HG02852 (cell line): ENCODE measurements at regions not wholly inside any gene's neighbourhood (a gene's known extent, or its start where the extent isn't known, plus 50 kb on each side); places are given as distances from the start of the nearest gene placed in this dataset.

Experiments
- ATAC-seq: cut with Tn5 transposase; IDR thresholded peaks from one replicate; pipeline ENCODE4 v1.9.1; 2021; ENCODE audit warnings: mild to moderate bottlenecking, moderate library complexity; ENCODE audit not compliant: unreplicated experiment

DNA sequence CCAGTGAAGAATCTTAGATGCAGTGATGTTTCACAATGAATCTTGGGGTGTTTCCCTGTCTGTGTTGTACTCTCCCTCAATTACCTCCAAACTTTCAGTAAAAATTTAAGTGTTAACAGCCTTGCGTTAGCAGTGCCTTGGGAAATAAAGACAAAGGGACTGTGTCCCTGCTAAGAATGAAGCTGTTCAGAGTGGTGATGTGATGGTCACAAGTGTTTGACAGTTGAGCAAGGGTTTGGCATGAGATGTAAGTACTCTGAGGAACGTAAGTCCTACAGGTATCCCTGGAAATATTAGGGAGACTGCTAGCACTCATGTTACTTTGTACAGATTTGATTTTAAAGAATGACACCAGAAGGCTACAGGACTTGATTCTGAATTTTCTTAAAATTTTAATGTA is 304.3 kb upstream of the DPH6 start:
- no peak for ATAC-seq

GRCh38 chr15:35851491-35851890 is 305.5 kb upstream of the DPH6 start:
- ATAC-seq = no peak

GRCh38 chr15:35852818-35853624 is 307.1 kb upstream of the DPH6 start:
- ATAC-seq = no peak

DNA sequence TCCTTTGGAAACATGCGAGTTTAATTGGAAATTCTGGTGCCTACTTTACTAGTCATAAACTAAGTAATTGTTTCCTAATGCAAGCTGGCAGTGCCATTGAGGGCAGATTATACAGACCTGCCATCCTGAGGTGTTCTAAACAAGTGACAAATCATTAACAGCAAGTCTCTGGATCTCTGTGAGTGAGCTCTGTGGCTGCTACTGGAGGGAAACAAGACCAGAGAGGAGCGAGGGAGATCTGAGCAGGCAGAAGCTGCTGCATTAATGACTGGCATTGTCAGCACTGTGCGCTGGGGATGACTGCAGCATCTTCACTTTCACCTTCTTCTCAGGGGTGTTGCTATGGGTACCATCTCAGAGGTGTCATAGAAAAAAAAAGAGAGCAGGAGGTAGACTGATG is 308.4 kb upstream of the DPH6 start:
- ATAC-seq = no peak

DNA sequence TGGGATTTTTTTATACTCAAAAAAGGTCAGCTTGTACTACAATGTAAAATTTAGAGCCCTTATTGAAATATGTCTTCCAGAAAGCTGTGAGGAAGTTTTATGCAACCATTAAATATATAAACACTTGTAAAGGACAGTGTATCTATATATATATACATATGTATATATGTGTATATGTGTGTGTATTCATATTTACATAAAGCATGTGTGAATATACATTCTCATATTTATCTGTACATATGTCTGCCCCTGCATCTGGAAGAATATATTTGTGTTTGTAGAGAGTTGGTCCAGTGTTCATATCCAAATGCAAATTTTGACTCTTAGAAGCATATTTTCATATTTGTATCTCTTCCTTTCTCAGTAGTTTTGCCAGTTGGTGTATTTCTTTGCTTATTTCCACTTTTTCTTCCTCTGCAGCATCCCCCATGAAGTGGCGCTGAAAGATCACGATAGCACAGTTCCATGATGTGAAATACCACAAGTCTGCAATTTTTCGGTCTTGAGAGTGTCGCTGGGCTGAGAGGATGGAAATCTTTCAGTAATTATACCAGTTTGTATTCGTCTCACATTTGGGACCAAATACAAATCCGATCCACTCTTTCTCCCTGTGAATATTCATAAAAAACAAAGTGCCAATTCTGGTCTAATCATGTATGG is 311.7 kb upstream of the DPH6 start:
- no peak for ATAC-seq

GRCh38 chr15:35858707-35859106 is 312.7 kb upstream of the DPH6 start:
- ATAC-seq = no peak

GRCh38 chr15:35863655-35864054 is 317.7 kb upstream of the DPH6 start:
- no peak for ATAC-seq

DNA sequence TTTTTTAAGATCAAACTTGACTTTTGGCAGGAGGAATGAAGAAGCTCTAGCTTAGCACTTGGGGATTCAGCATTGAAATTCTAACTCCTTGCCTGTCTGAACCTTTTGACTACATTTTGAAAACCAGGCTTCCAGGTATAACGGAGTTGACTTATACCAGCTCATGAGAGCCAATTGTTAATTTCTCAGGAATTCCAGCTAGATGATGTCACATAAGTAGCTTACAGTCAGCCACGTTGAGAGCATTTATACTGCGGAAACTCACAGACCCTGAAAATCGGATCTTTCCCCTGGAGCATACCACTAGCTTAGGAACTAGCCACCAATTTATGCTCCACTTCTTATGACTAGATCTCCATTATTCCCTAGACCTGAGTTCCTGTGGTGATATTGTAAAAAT is 321.4 kb upstream of the DPH6 start:
- no peak for ATAC-seq

GRCh38 chr15:35871282-35871681 is 325.3 kb upstream of the DPH6 start:
- no peak for ATAC-seq

- no peak for ATAC-seq
Measured at GRCh38 chr15:35871812-35872211, 325.8 kb upstream of the DPH6 start.

DNA sequence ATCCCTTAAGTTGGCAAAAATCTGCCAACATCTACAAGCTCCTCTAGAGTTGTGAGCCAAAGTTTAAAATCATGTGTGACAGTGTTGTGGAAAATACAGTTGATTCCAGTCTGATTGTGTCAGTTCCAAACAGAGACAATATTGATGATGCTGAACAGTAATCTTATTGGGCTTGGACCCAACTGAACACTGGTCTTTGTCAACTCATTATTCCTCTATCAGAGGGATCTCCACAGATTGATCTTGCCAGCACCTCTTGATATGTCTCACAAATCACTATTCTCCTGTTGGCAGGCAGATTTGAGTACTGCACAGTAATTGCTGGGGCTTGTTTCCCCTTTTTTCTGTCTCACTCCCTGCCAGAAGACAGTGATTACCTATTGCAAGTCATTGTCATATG is 326.6 kb upstream of the DPH6 start:
- ATAC-seq = no peak

DNA sequence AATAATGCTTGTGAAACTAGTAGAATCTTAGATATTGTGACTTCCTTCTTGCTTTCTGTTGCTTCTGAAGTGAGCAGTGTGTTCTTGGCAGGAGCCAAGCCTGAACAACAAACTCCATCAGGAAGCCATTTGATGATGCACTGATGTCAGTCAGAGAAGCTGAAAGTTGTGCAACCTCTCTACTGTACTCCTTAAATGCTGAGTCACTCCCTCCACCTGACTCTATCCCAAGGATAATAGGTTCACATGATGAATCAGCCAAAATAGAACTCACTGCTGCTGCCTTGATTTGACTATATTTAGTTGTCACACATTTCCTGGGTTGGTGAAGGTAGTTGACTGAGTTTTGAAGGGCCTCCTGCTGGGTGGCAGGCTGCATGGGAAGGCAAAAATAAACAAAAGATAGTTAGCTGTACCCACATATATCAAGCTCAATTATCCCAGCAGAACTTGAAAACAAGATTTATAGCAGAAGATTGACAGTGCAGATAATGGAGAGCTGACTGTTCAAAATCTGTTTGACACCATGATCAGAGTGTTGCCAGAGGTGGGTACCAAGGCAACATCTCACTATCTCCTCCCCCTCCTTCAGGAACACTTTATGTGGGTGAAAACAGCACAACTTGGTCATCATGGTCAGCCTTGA is 328.4 kb upstream of the DPH6 start:
- ATAC-seq = no peak

- no peak for ATAC-seq
Measured at GRCh38 chr15:35876762-35877161, 330.8 kb upstream of the DPH6 start.

DNA sequence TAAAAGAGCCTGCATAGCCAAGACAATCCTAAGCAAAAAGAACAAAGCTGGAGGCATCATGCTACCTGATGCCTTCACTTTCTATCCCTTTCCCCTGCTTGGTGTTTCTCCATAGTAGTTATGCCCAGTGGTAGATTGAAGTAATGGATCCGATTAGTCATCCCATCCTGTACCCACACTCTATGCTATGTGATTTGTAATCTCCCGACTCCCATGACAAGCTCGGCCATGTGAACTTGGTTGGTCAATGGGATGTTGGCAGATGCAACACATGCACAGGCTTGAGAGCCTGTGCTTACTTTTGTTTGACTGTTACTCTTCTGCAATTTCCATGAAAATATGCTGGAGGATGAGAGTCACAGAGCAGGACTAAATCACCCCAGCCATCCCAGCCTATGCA is 334.9 kb upstream of the DPH6 start:
- no peak for ATAC-seq

DNA sequence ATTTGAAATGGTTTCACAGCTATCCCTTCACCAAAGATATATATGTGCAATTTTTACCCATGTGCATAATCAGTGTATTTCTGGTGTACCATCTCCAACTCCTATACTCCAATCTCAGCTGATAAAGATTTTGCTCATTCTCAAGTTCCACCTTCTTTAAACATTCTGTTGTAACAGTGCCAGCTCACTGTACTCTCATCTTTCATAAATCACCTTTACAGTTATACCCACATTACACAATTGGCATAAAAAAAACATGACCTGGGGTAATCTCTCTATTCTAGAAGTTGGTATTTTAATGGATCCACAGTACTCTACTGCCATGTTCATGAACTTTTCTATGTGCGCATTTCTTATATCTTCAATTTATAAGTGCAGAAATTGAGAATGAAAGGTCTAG is 339.9 kb upstream of the DPH6 start:
- ATAC-seq = no peak

DNA sequence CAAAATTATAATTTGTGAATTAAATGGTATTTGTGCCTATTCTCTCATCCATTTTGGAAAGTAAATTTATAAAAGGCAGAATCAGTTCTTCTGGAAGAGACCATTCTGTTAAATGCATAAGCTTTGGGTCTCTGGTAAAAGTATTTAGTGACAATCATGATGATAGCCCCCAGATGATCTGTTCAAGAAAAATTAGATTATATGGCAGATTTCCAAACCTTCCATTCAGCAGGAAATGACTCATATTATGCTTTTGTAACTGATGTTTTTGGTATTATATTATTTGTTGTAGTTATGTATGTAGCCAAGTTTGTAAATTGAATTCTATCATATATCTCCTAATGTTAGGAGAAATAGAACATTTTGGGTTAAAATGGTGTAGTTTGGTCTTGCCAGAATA is 340.8 kb upstream of the DPH6 start:
- ATAC-seq = no peak

- ATAC-seq = no peak
Measured at GRCh38 chr15:35888815-35889214, 342.9 kb upstream of the DPH6 start.

DNA sequence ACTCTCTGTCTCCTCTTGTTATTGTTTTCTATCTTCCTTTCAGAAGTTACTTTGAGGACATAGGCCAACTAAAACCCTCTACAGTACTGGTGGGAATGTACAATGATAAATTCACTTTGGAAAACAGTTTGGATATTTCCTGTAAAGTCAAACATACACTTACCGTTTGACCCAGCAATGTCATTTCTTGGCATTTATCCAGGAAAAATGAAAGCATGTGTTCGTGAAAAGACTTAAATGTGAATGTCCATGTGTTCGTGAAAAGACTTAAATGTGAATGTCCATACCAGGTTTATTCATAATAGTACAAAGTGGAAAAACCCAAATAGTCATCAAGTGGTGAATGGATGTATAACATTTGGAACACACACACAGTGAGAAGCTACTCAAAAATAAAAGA is 361.5 kb upstream of the DPH6 start:
- no peak for ATAC-seq

- ATAC-seq = no peak
Measured at GRCh38 chr15:35909414-35909813, 363.4 kb upstream of the DPH6 start.

DNA sequence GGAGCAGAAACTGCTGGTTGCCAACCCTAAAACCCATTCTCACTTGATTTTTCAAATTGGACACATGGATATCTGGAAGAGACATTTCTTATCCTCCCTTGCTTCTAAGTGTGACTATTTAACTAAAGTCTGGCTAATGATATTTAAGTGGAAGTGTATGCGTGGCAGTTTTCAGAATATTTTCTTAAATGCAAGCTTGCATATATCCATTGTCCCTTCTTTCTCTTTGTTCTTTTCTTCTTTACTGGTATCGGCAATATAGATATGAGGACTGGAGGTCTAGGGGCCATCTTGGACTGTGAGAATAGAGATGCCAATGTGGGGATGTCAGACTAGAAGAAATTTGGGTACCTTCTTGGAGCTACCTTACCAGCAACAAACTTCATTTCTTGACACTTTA is 364.3 kb upstream of the DPH6 start:
- ATAC-seq = no peak

GRCh38 chr15:35911052-35911777 is 365.2 kb upstream of the DPH6 start:
- no peak for ATAC-seq

GRCh38 chr15:35912196-35912595 is 366.2 kb upstream of the DPH6 start:
- ATAC-seq = no peak
